A204.1 (cell line): ENCODE measurements at regions not wholly inside any gene's neighbourhood (a gene's known extent, or its start where the extent isn't known, plus 50 kb on each side); places are given as distances from the start of the nearest gene placed in this dataset.

Experiments
- FAIRE-seq: peaks from 2 replicates; lab custom pipeline; 2012; peaks lifted over from hg19 to GRCh38; lab: Jason Lieb, UNC

DNA sequence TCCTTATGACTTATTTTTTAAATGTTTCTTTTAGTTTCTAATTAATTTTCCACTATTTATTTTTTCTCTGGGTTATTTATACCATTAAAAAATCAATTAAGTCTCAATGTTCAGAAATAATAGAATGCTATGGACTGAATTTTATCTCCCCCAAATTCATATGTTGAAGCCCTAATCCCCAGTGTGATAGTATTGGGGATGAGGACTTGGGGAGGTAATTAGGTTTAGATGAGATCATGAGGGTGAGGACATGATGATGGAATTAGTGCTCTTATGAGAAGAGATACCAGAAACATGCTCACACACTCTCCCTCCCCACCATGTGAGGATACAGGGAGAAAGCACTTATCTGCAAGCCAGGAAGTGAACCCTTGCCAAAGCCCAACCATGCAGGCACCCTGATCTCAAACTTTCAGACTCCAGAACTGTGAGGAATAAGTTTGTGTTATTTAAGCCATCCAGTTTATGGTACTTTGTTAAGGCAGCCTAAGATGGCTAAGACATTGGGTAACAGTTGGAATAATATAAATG, 202.6 kb downstream of the MDFIC start:
- no peak for FAIRE-seq

DNA sequence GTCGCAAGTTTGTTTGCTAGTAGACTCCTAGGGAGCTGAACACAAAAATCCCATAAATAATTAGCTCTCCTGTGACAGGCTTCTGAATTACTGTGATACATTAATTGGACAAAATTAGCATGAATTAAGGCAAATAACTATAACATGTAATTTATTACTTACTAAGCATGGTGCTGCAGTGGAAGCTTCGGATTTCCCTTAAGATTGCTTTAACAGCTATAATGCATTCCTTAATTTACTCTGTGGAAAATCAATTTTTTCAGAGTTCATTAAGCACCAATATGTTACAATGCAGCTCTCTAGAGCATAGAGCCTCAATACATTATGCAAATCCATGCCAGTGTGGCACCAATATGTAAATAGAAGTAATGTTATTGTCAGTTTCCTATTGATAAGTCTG, 201.5 kb downstream of the MDFIC start:
- no peak for FAIRE-seq

- no peak for FAIRE-seq
Measured at GRCh38 chr7:115122388-115122787, 200.5 kb downstream of the MDFIC start.

GRCh38 chr7:115117748-115118147, 195.9 kb downstream of the MDFIC start:
- no peak for FAIRE-seq

DNA sequence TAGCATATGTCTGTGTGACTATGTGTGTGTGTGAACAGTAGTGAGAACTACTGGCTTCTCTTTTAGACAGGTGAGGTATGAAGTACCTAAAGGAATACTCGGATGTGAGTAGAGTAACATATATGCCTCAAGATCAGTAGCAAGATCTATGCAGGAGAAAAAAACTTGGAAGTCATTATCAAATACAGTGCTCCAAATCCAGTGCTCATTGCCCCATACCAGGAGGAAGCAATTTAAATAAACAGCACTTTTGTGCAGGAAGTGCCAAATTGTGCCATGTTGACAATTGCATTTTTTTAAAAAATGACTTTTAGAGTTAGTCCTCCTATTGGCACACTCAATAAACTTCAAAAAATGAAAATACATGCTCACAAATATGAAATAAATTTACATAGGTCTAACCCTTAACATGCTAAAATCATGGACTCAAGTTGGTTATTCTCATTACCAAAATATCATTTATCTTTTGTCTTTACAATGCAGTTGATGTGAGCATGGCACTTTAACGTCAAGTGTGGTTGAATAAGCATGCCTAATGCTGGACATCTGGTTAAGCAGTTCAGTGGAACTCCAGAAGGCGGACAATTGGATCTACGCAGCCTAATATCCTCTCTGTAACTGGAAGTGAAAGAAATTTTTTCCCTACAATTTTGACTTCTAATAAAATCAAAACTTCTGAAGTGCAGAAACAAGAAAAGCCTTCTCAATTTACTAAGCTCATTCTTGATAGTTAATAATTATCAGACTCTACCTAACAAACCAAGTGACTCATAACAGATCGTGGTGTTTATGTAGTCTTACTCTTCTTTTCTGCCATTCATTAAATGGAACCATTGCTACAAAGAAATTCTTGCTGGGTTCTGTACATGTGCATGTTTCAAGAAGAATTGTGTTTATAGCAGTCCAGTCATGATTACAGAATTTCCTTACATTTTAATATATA, 195.2 kb downstream of the MDFIC start:
- no peak for FAIRE-seq

- FAIRE-seq, result no peak
Measured at GRCh38 chr7:115113776-115114175, 191.9 kb downstream of the MDFIC start.

DNA sequence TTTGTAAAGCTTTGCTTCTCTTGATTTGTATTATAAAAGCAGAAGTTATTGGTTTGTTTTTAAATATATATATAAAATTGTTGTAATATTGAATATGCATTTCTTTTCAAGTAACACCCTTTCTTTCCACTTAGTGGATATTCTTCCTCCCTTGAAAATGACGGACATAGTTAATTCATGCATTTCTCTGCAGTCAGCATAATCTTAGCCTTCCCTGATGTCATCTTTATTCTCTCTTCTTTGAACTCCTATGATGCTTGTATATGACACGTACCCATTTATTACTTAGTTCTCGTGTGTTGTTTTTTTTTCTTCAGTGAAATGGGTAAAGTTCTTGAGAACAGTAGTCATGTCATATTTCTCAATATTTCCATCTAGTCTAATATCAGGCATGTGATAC, 191.2 kb downstream of the MDFIC start:
- FAIRE-seq, result no peak

DNA sequence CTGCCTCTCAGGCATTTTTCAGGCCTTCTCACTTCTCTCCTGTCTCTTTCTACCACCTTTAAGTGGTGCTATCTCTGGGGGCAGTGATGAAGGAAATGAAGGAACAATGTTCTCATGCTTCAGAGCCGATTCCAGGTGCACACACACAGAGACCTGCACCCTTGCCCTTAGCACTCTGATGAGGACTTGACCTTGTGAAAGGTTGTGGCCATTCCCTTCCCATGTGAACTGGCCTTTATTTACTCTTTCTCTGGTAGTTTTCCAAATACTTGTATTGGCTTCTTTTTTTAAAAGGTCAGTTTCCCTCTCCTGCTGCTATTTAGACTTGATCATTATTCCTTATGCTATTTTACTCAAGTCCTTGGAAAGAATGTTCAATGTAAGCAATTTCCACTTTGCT, 188.6 kb downstream of the MDFIC start:
- no peak for FAIRE-seq

GRCh38 chr7:115106316-115106715, 184.4 kb downstream of the MDFIC start:
- FAIRE-seq, result no peak

- FAIRE-seq, result no peak
Measured at GRCh38 chr7:115102738-115103137, 180.8 kb downstream of the MDFIC start.

DNA sequence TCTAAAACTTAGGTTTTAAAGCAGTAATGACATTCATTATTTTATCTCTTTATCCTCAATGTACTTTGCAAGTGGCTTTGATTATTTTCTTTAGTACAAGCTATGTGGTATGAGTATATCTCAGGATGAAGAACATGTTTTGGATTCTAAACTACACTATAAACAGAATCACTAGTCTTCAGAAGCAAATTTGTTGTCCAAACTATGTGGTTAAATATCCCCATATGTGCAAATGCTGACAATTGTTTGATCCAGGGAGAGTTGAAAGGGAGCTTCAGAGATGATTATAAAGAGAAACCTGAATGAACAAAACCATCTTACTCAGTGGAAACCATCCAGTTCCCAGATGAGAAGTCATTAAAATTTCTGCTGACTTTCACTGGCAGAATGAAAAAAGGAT, 179.3 kb downstream of the MDFIC start:
- FAIRE-seq, result no peak

- no peak for FAIRE-seq
Measured at GRCh38 chr7:115099906-115100305, 178.0 kb downstream of the MDFIC start.

- no peak for FAIRE-seq
Measured at GRCh38 chr7:115097175-115097671, 175.3 kb downstream of the MDFIC start.

- no peak for FAIRE-seq
Measured at GRCh38 chr7:115096262-115096661, 174.4 kb downstream of the MDFIC start.

- no peak for FAIRE-seq
Measured at GRCh38 chr7:115094163-115094562, 172.3 kb downstream of the MDFIC start.

DNA sequence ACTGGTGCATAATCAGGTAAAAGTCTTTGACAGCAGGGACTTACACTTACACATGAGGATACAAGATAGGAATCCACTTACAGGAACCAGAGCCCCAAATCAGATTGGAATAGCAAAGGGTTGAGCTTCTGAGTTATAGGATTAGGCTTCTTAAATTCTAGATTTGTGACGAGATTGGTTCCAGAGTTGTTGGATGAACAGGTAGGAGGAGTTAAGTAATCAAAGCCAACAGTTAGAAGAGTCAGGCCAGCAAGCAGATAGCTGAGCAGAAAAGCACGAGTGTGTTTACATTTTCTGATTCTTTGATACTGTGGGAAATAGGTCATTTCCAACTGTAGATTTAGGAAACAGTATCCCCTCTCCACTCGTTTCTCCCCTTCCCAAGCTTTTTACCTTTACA, 167.0 kb downstream of the MDFIC start:
- FAIRE-seq, result no peak

GRCh38 chr7:115087437-115087836, 165.5 kb downstream of the MDFIC start:
- FAIRE-seq, result no peak

- FAIRE-seq, result no peak
Measured at GRCh38 chr7:115086146-115086841, 164.4 kb downstream of the MDFIC start.

GRCh38 chr7:115085421-115085820, 163.5 kb downstream of the MDFIC start:
- FAIRE-seq, result no peak

DNA sequence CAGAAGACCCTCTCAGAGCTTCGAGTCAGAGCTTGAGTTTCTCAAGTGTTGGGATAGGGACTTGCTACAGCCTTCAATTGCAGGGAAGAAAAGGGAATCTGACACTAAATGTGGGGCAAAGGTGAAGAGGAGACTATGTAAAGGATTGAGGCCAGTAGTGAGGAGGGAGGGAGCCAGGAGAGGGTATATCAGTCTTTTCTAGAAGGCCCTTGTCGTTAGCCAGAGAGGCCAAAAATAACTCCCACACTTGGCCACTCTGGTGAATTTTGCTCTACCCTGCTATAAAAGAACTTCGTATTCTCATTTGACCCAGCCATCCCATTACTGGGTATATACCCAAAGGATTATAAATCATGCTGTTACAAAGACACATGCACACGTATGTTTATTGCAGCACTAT, 162.0 kb downstream of the MDFIC start:
- no peak for FAIRE-seq

GRCh38 chr7:115081772-115082171, 159.9 kb downstream of the MDFIC start:
- FAIRE-seq, result no peak

- FAIRE-seq, result no peak
Measured at GRCh38 chr7:115078851-115079250, 157.0 kb downstream of the MDFIC start.

GRCh38 chr7:115078386-115078785, 156.5 kb downstream of the MDFIC start:
- FAIRE-seq, result no peak
